Stimulated activated CD4-positive, alpha-beta T cell treated with anti-CD3 and anti-CD28 coated beads, Interleukin-15, amount 100 ng/mL, for 1 hour (primary cell): ENCODE measurements at regions not wholly inside any gene's neighbourhood (a gene's known extent, or its start where the extent isn't known, plus 50 kb on each side); places are given as distances from the start of the nearest gene placed in this dataset.

ENCODE experiments used
- DNase-seq, 2 donors: peaks; one replicate each; pipeline ENCODE4 v3.0.0-alpha.2; 2020; ENCODE audit warnings: low read depth in 1 of 2, low spot score in 1 of 2

GRCh38 chr6:12221856-12222255, 68.3 kb upstream of the EDN1 start:
- DNase-seq, result no peak

- no peak for DNase-seq
Measured at GRCh38 chr6:12222405-12223366, 67.5 kb upstream of the EDN1 start.

- DNase-seq, result no peak
Measured at GRCh38 chr6:12223383-12223782, 66.8 kb upstream of the EDN1 start.

GRCh38 chr6:12224251-12224650, 65.9 kb upstream of the EDN1 start:
- DNase-seq, result no peak

- DNase-seq, result no peak
Measured at GRCh38 chr6:12228447-12229146, 61.6 kb upstream of the EDN1 start.

GRCh38 chr6:12229332-12229731, 60.8 kb upstream of the EDN1 start:
- DNase-seq, result no peak

- no peak for DNase-seq
Measured at GRCh38 chr6:12230523-12230922, 59.6 kb upstream of the EDN1 start.

- DNase-seq, result no peak
Measured at GRCh38 chr6:12232339-12232738, 57.8 kb upstream of the EDN1 start.

GRCh38 chr6:12232821-12233220, 57.3 kb upstream of the EDN1 start:
- DNase-seq, result no peak

GRCh38 chr6:12233693-12234571, 56.2 kb upstream of the EDN1 start:
- DNase-seq, result peak in 1 of 2 donors; percentile 2

GRCh38 chr6:12235341-12235740, 54.8 kb upstream of the EDN1 start:
- DNase-seq, result no peak

- DNase-seq, result no peak
Measured at GRCh38 chr6:12238219-12238618, 51.9 kb upstream of the EDN1 start.
